Stimulated activated CD4-positive, alpha-beta T cell treated with anti-CD3 and anti-CD28 coated beads, Interleukin-15, amount 100 ng/mL, for 48 hours (primary cell): ENCODE measurements at regions not wholly inside any gene's neighbourhood (a gene's known extent, or its start where the extent isn't known, plus 50 kb on each side); places are given as distances from the start of the nearest gene placed in this dataset.
"Not testable (repeated sequence)": the region's sequence is repeated elsewhere in the genome, so short reads cannot be mapped to it uniquely, and the experiment has no call there.

Experiments used
- DNase-seq, 2 donors: peaks; one replicate each; pipeline ENCODE4 v3.0.0-alpha.2; 2020; ENCODE audit warnings: low read depth in 2 of 2

GRCh38 chr19:28744014-28744413 is 468.9 kb downstream of the UQCRFS1 start:
- no peak for DNase-seq

GRCh38 chr19:28737021-28737895 is 475.7 kb downstream of the UQCRFS1 start:
- no peak for DNase-seq

GRCh38 chr19:28736528-28736927 is 476.4 kb downstream of the UQCRFS1 start:
- no peak for DNase-seq

- no peak for DNase-seq
These were observed 481.4 kb downstream of the UQCRFS1 start for GRCh38 chr19:28731577-28731976.

GRCh38 chr19:28730791-28731512 is 482.0 kb downstream of the UQCRFS1 start:
- no peak for DNase-seq

GRCh38 chr19:28727480-28728159 is 485.3 kb downstream of the UQCRFS1 start:
- peak in 1 of 2 donors; percentile 27 for DNase-seq

- no peak for DNase-seq
These were observed 486.1 kb downstream of the UQCRFS1 start for GRCh38 chr19:28726533-28727479.

GRCh38 chr19:28718909-28719308 is 494.0 kb downstream of the UQCRFS1 start:
- no peak for DNase-seq

- no peak for DNase-seq
These were observed 497.8 kb downstream of the UQCRFS1 start for GRCh38 chr19:28715157-28715556.

- no peak for DNase-seq
These were observed 501.5 kb downstream of the UQCRFS1 start for GRCh38 chr19:28711411-28711810.

- DNase-seq, result no peak
These were observed 502.7 kb downstream of the UQCRFS1 start for GRCh38 chr19:28710278-28710677.

GRCh38 chr19:28706693-28707092 is 506.3 kb downstream of the UQCRFS1 start:
- no peak for DNase-seq

GRCh38 chr19:28705008-28705407 is 507.9 kb downstream of the UQCRFS1 start:
- no peak for DNase-seq

- DNase-seq, result no peak
These were observed 509.5 kb downstream of the UQCRFS1 start for GRCh38 chr19:28703400-28703956.

GRCh38 chr19:28701491-28701890 is 511.5 kb downstream of the UQCRFS1 start:
- DNase-seq, result no peak

- no peak for DNase-seq
These were observed 512.8 kb downstream of the UQCRFS1 start for GRCh38 chr19:28700176-28700575.

- DNase-seq, result no peak
These were observed 515.6 kb downstream of the UQCRFS1 start for GRCh38 chr19:28697308-28697707.

- DNase-seq, result no peak
These were observed 518.1 kb downstream of the UQCRFS1 start for GRCh38 chr19:28694812-28695211.

- DNase-seq, result no peak
These were observed 521.3 kb downstream of the UQCRFS1 start for GRCh38 chr19:28691683-28692082.

- DNase-seq, result not testable (repeated sequence)
These were observed 523.5 kb downstream of the UQCRFS1 start for GRCh38 chr19:28689464-28689863.

GRCh38 chr19:28687296-28687695 is 525.7 kb downstream of the UQCRFS1 start:
- no peak for DNase-seq
